ENCODE measurements at regions not wholly inside any gene's neighbourhood (a gene's known extent, or its start where the extent isn't known, plus 50 kb on each side); places are given as distances from the start of the nearest gene placed in this dataset.

DNA sequence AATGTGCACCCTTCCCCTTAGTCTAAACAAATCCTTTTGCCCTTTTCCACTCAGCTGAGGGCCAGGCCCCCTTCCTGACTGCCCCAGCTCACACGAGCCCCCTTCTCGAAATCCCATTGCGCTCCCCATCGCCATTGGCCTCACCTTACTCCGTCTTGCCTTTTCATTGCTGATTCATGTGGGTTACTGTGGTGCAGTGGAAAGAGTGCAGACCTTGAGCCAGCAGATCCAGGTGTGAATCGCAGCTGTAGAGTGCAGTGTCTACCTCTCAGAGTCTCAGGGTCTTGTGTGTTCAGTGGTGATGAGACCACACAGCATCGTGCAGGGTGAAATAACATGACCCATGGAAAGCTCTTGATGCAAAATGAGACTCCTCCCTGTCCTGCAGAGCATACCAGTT lies 132.4 kb upstream of the APCDD1 start:
- no peaks in the 10 kb centered on the region for H3K36me3 ChIP-seq (ENCODE audit: control insufficient read depth, low read length)
- no peak overlapping the region for H3K4me2 ChIP-seq (ENCODE audit: low read length)
- no peaks in the 10 kb centered on the region for H4K20me1 ChIP-seq (ENCODE audit: control insufficient read depth, insufficient read depth, low read depth, low read length)
- no peaks in the 10 kb centered on the region for H3K9me2 ChIP-seq (replicated peaks; ENCODE audit: control insufficient read depth, low read length)
- 0 out of 2 replicates have a peak, but pooled peaks cover 3% of the 10 kb centered on the region for H3K27me3 ChIP-seq (ENCODE audit: control insufficient read depth, low read length)
- H3K4me1 ChIP-seq (ENCODE audit: control insufficient read depth, low read length) = no peaks in the 10 kb centered on the region
- no peaks in the 10 kb centered on the region for H3K79me2 ChIP-seq (ENCODE audit: control insufficient read depth, low read length)
- no peaks in the 10 kb centered on the region for H3K9me3 ChIP-seq (ENCODE audit: control insufficient read depth, insufficient read depth, low read length)
- no peak overlapping the region for H3K27ac ChIP-seq (ENCODE audit: low read depth, low read length)
- no peaks in the 10 kb centered on the region for H3F3A ChIP-seq (ENCODE audit: control insufficient read depth, insufficient read depth)
- no peak overlapping the region for H3K4me3 ChIP-seq (ENCODE audit: low read length)
- TF ChIP-seq EZH2phosphoT487 (IDR thresholded peaks at IDR 0.05; ENCODE audit: borderline replicate concordance, low read length) = no peak
- TF ChIP-seq, protein P1, sequence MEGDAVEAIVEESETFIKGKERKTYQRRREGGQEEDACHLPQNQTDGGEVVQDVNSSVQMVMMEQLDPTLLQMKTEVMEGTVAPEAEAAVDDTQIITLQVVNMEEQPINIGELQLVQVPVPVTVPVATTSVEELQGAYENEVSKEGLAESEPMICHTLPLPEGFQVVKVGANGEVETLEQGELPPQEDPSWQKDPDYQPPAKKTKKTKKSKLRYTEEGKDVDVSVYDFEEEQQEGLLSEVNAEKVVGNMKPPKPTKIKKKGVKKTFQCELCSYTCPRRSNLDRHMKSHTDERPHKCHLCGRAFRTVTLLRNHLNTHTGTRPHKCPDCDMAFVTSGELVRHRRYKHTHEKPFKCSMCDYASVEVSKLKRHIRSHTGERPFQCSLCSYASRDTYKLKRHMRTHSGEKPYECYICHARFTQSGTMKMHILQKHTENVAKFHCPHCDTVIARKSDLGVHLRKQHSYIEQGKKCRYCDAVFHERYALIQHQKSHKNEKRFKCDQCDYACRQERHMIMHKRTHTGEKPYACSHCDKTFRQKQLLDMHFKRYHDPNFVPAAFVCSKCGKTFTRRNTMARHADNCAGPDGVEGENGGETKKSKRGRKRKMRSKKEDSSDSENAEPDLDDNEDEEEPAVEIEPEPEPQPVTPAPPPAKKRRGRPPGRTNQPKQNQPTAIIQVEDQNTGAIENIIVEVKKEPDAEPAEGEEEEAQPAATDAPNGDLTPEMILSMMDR (IDR thresholded peaks at IDR 0.05; ENCODE audit: low read depth, low read length, poor library complexity, severe bottlenecking) = no peak

- Histone ChIP-seq H3K27ac (ENCODE audit: low read depth, low read length) (no peak overlapping the region), H3K9me2 (replicated peaks; ENCODE audit: control insufficient read depth, low read length) (no peaks in the 10 kb centered on the region), H3K4me1 (ENCODE audit: control insufficient read depth, low read length) (no peaks in the 10 kb centered on the region), H3K36me3 (ENCODE audit: control insufficient read depth, low read length) (no peaks in the 10 kb centered on the region), H3K79me2 (ENCODE audit: control insufficient read depth, low read length) (no peaks in the 10 kb centered on the region), H3F3A (ENCODE audit: control insufficient read depth, insufficient read depth) (no peaks in the 10 kb centered on the region), H4K20me1 (ENCODE audit: control insufficient read depth, insufficient read depth, low read depth, low read length) (no peaks in the 10 kb centered on the region), H3K4me2 (ENCODE audit: low read length) (no peak overlapping the region), H3K4me3 (ENCODE audit: low read length) (no peak overlapping the region), H3K9me3 (ENCODE audit: control insufficient read depth, insufficient read depth, low read length) (no peaks in the 10 kb centered on the region), H3K27me3 (ENCODE audit: control insufficient read depth, low read length) (0 out of 2 replicates have a peak, but pooled peaks cover 3% of the 10 kb centered on the region)
- TF ChIP-seq EZH2phosphoT487 (IDR thresholded peaks at IDR 0.05; ENCODE audit: borderline replicate concordance, low read length) = no peak
- TF ChIP-seq, protein P1 (IDR thresholded peaks at IDR 0.05; ENCODE audit: low read depth, low read length, poor library complexity, severe bottlenecking) = no peak
These were observed 132.0 kb upstream of the APCDD1 start for GRCh38 chr18:10322435-10322834.

DNA sequence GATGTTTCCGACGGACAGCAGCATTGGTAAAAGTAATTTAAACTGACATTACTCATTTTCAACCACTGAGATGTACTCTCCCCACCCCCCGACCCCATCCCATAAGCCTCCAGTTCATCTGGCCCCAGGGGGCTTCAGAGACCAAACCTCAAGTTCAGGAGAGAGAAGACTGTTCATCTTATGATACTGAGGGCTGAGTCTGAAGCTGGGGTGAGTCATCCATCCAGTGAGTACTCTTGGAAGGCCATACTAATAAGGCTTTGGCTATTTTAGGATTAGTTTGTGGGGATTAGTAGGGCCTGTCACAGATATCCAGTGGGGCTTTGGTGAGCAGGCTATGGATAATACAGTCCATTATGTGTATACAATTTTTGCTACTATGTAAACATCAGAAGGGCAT lies 125.3 kb upstream of the APCDD1 start:
- no peaks in the 10 kb centered on the region for H4K20me1 ChIP-seq (ENCODE audit: control insufficient read depth, insufficient read depth, low read depth, low read length)
- H3K4me2 ChIP-seq (ENCODE audit: low read length) = no peak overlapping the region
- TF ChIP-seq, protein P1 (IDR thresholded peaks at IDR 0.05; ENCODE audit: low read depth, low read length, poor library complexity, severe bottlenecking) = no peak
- no peak for TF ChIP-seq EZH2phosphoT487 (IDR thresholded peaks at IDR 0.05; ENCODE audit: borderline replicate concordance, low read length)

More for the DNA sequence above, 125.3 kb upstream of the APCDD1 start:
- Histone ChIP-seq H3K4me3 (ENCODE audit: low read length) (no peak overlapping the region), H3K27me3 (ENCODE audit: control insufficient read depth, low read length) (no peaks in the 10 kb centered on the region), H3F3A (ENCODE audit: control insufficient read depth, insufficient read depth) (no peaks in the 10 kb centered on the region), H3K4me1 (ENCODE audit: control insufficient read depth, low read length) (no peaks in the 10 kb centered on the region), H3K79me2 (ENCODE audit: control insufficient read depth, low read length) (no peaks in the 10 kb centered on the region), H3K9me3 (ENCODE audit: control insufficient read depth, insufficient read depth, low read length) (no peaks in the 10 kb centered on the region), H3K9me2 (replicated peaks; ENCODE audit: control insufficient read depth, low read length) (no peaks in the 10 kb centered on the region), H3K27ac (ENCODE audit: low read depth, low read length) (no peak overlapping the region), H3K36me3 (ENCODE audit: control insufficient read depth, low read length) (no peaks in the 10 kb centered on the region)
